BJ (cell line): ENCODE measurements at regions not wholly inside any gene's neighbourhood (a gene's known extent, or its start where the extent isn't known, plus 50 kb on each side); places are given as distances from the start of the nearest gene placed in this dataset.

ENCODE experiments used
- CTCF ChIA-PET: fragments of 350-600 bp; formaldehyde crosslinking; extraction: SDS; loops from one replicate; lab custom pipeline; 2021; ENCODE audit warnings: antibody characterized with exemption, inconsistent platforms; lab: Yijun Ruan, JAX
- POLR2A ChIA-PET: fragments of 300-600 bp; sonication (Branson Sonifier 250); formaldehyde crosslinking; extraction: SDS; loops from one replicate; lab custom pipeline; 2021; ENCODE audit warnings: antibody characterized with exemption; lab: Charles Lee
- DNase-seq: peaks from one replicate; pipeline ENCODE4 v3.0.0-alpha.2; 2011; ENCODE audit warnings: low read depth
- H3K27me3 ChIP-seq: 2 replicates; pipeline ENCODE4 v1.6.0; 2011; ENCODE audit warnings: low read length; ENCODE audit not compliant: control insufficient read depth, insufficient read depth
- H3K36me3 ChIP-seq: 2 replicates; pipeline ENCODE4 v1.5.1; 2011; ENCODE audit warnings: low read length; ENCODE audit not compliant: control insufficient read depth, insufficient read depth
- H3K4me3 ChIP-seq: 2 replicates; pipeline ENCODE4 v1.5.1; 2011; ENCODE audit warnings: low read depth, mild to moderate bottlenecking, control low read depth, low read length
- CTCF ChIP-seq: IDR thresholded peaks from 2 replicates; pipeline ENCODE4 v1.5.1; 2011; ENCODE audit warnings: low read depth, mild to moderate bottlenecking, control low read depth, inconsistent platforms, low read length, moderate library complexity; ENCODE audit not compliant: insufficient read depth

- CTCF ChIA-PET, result no interaction called here
- POLR2A ChIA-PET, result no interaction called here
These were observed 115.0 kb upstream of the HS3ST1 start for GRCh38 chr4:11543706-11544105.

GRCh38 chr4:11542952-11543351, 114.3 kb upstream of the HS3ST1 start:
- no peak for TF ChIP-seq CTCF
- ChIA-PET POLR2A (no interaction called here), CTCF (no interaction called here)
- DNase-seq, result no peak
- H3K36me3 ChIP-seq, result no peaks in the 10 kb centered on the region
- no peaks in the 10 kb centered on the region for H3K27me3 ChIP-seq
- H3K4me3 ChIP-seq, result no peak overlapping the region

More at GRCh38 chr4:11543706-11544105, 115.0 kb upstream of the HS3ST1 start:
- Histone ChIP-seq H3K4me3 (no peak overlapping the region), H3K36me3 (no peaks in the 10 kb centered on the region), H3K27me3 (no peaks in the 10 kb centered on the region)
- DNase-seq, result no peak
- no peak for TF ChIP-seq CTCF

GRCh38 chr4:11537846-11538245, 109.2 kb upstream of the HS3ST1 start:
- no peaks in the 10 kb centered on the region for H3K27me3 ChIP-seq
- TF ChIP-seq CTCF, result no peak
- POLR2A ChIA-PET, result no interaction called here
- no peak overlapping the region for H3K4me3 ChIP-seq
- no peak for DNase-seq
- CTCF ChIA-PET, result no interaction called here
- no peaks in the 10 kb centered on the region for H3K36me3 ChIP-seq

GRCh38 chr4:11535333-11535732, 106.6 kb upstream of the HS3ST1 start:
- no peak for DNase-seq
- Histone ChIP-seq H3K27me3 (no peaks in the 10 kb centered on the region), H3K4me3 (no peak overlapping the region), H3K36me3 (no peaks in the 10 kb centered on the region)
- no peak for TF ChIP-seq CTCF
- ChIA-PET POLR2A (no interaction called here), CTCF (no interaction called here)

GRCh38 chr4:11534623-11535302, 106.1 kb upstream of the HS3ST1 start:
- Histone ChIP-seq H3K4me3 (no peak overlapping the region), H3K27me3 (no peaks in the 10 kb centered on the region), H3K36me3 (no peaks in the 10 kb centered on the region)
- DNase-seq, result no peak
- ChIA-PET POLR2A (no interaction called here), CTCF (no interaction called here)
- no peak for TF ChIP-seq CTCF
